Endothelial cell of umbilical vein (primary cell): ENCODE measurements at regions not wholly inside any gene's neighbourhood (a gene's known extent, or its start where the extent isn't known, plus 50 kb on each side); places are given as distances from the start of the nearest gene placed in this dataset.

Experiments
- CTCF ChIP-seq, 2 donors: IDR thresholded peaks; 1 replicate in 1 of 2; 2 replicates in 1 of 2; pipeline ENCODE4 v1.5.1; 2011; ENCODE audit warnings: low read length in 2 of 2, mild to moderate bottlenecking in 2 of 2, moderate library complexity in 2 of 2, control low read depth in 1 of 2, inconsistent platforms in 1 of 2, low read depth in 1 of 2; ENCODE audit not compliant: insufficient read depth in 1 of 2; ENCODE audit errors: extremely low read depth in 1 of 2
- MAX ChIP-seq: IDR thresholded peaks from 2 replicates; pipeline ENCODE4 v1.6.1; 2011; ENCODE audit not compliant: insufficient read depth, insufficient read length
- POLR2A ChIP-seq: IDR thresholded peaks from 2 replicates; pipeline ENCODE4 v1.6.1; 2012; ENCODE audit warnings: low read depth, mild to moderate bottlenecking, control low read depth, low read length
- POLR2AphosphoS5 ChIP-seq: IDR thresholded peaks from 2 replicates; pipeline ENCODE4 v1.6.1; 2012; ENCODE audit warnings: low read depth, mild to moderate bottlenecking, control low read depth, low read length, moderate library complexity; ENCODE audit not compliant: insufficient read depth

DNA sequence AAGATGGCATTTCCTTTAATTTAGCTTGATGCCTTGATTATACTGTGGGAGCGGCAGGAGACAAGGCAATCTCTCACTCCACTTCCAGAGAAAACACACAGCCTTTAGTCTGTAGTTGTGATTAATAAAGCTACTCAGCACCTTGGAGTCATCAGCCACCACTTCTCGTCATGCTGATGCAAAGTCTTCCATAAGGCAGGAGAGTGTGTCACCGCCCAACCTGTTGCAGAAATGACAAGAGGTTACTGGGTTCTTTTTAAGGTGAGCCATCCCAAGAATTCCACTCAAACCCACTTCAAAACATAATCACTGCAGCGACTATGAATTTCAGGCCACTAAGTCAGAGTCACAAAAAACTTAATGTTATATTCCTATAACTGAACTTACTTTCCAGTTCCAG is 223.9 kb upstream of the TOX3 start:
- TF ChIP-seq CTCF (IDR thresholded peaks at IDR 0.05; ENCODE audit: extremely low read depth in 1 of 2, insufficient read depth in 1 of 2, low read depth in 1 of 2, low read length in 2 of 2) (no peak), POLR2AphosphoS5 (no peak), POLR2A (no peak), MAX (no peak)
